DMS79 (cell line): ENCODE measurements at regions not wholly inside any gene's neighbourhood (a gene's known extent, or its start where the extent isn't known, plus 50 kb on each side); places are given as distances from the start of the nearest gene placed in this dataset.

Experiments used
- DNase-seq: peaks from one replicate; lab custom pipeline; 2025; lab: John Stamatoyannopoulos, UW

DNA sequence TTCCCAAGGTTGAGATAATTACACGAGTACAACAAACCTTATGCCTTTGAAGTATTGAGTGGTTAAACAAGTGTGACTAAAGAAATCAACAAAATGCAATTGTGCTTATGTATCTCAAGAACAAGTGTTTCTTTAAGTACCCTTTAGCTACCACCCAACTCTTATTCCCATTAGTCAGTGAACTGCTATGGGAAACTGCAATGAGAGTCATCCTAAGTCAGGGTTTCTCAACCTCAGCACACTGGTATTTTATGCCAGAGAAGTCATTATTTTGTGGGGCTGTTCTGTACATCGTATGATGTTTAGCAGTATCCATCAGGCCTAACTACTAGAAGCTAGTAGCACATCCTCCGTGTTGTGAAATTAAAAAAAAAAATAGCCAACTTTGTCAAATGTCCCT lies 549.1 kb upstream of the BOD1L1 start:
- DNase-seq: no peak

GRCh38 chr4:14177987-14178386 lies 550.5 kb upstream of the BOD1L1 start:
- DNase-seq: no peak

DNA sequence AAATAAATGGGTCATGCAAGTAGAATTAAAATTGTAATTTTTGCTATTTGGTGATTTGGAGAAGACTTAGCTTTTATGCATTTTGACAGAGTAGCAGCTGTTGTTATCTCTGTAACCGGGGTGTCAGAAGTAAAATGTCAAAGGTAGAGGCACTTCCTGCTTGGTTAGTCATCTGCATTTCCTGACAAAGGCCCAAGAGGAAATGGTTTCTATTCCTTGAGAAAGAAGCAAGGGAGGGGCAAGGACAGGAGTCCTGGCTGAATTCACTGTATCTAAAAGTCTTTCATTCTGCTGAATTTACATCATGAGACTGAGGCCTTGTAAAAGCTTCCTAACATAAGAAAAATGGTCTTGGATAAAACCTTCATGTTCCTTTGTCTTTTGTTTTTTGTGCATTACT lies 550.9 kb upstream of the BOD1L1 start:
- DNase-seq: no peak

DNA sequence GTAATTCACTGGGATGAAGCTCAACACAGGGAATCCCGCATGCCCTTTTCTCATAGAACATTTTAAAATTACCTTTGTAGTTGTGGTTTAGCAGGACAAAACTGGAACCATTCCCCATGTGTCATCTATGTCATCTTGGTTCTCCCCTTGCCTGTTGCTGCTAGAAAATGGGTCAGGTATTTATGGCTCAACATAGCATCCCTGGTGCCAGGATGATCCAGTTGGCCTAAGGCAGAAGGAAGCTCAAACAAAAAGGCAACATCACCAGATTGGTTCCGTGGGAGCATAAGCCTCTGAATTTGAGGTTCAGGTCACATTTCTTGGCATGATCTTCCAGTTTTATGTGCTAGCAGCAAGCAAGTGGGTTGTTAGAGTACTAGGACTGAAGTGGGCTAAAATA lies 552.6 kb upstream of the BOD1L1 start:
- no peak for DNase-seq

DNA sequence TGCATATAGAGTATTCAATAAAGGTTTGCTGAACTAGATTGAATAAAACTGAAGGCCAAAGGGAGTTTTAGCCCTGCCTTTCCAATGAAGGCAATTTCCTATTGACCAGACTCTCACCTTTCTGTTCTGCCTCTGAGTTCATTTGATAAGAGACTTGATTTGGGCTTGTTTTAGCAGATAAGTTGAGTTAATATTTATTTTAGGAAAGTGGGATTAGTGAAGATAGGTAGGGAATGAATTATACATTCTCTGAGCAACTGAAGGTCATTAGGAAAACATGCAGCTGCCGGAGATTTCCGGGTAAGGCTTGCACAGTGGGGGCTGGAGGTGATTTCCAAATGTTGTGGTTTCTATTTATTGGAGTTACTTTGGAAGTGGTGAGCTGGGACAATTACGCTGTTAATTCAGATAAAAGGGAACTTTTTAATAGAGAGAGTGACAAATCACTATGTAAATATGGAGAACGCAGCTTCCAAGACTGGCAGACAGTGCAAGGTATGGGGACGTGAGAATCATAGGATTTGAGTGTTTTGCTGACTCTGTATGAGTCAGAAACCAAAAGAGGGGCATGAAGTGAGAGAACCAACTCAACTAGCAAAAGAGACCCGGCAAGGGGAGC lies 553.6 kb upstream of the BOD1L1 start:
- no peak for DNase-seq

- DNase-seq: no peak
These were observed 554.6 kb upstream of the BOD1L1 start for GRCh38 chr4:14182148-14182547.

DNA sequence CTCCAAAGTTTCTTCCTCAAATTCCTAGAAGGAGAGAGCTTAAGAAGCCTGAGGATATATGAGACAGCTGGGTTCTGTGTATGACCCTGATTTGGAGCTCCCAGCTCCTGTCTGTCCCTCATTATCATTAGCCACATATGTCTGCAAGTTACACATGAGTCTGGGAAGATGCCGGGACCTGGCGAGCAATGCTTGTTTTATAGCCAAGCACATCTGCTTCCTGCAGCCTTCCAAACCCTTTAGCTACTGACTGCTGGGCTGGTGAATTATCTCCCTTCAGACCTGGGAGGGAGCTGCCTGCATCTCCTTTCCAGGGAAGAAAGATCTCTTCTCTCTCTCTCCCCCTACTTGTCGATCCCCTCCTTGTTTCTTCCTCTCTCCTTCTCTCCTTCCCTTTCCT lies 556.7 kb upstream of the BOD1L1 start:
- DNase-seq: no peak

- DNase-seq: no peak
These were observed 557.2 kb upstream of the BOD1L1 start for GRCh38 chr4:14184767-14185166.

DNA sequence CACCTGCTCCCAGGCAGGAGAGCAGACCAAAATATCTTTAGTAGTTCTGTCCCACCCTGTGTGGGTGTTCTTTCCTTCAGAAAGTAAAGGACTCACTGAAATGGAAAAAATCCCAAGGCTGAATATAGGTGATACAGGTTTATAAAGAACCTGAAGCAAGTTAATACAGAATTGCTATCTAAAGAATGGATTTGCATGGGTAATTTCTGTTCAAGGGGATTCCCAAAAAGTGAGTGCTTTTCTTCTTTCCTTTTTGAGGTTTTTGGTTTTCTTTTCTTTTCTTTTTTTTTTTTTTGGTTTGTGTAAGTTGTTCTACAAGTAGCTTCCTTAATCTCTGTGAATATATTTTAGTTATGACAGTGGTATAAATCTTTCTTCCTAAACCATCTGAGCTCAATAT lies 560.7 kb upstream of the BOD1L1 start:
- DNase-seq: no peak

- no peak for DNase-seq
These were observed 566.1 kb upstream of the BOD1L1 start for GRCh38 chr4:14193601-14194000.

DNA sequence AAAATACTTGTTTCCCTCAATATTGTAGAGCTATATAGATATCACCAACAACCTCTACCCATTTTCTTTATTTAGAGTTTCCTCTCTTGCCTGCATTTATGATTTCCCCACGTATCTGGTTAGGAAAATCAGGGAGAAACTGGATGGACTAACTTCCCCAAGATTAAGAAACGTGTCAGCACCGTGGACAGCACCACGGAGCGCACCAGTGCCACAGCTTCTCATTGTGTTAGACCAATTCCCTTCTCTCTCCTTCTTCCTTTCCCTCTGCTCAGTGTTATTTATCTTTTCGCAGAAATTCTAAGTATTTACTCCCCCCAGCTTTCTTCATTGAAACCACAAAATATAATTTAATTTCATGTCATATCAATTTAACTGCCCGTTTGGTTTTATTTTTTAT lies 568.6 kb upstream of the BOD1L1 start:
- DNase-seq: no peak

GRCh38 chr4:14215116-14215770 lies 587.7 kb upstream of the BOD1L1 start:
- DNase-seq: no peak

DNA sequence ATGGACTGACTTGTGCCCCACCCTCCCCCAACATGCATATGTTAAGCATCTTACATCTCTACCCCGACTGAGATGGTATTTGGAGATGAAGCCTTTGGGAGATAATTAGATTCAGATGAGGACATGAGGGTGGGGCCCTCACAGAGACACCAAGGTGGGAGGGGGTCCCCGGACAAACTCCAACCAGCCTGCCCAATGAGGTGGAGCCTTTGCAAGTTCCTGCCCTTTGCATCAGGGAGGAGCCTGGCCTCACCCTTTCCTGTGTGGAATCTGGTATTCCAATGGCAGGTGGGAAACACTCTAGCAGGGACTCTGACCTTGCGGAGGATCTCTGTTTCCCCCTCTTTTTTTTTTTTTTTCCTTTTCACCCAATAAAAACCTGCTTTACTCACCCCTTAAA lies 589.9 kb upstream of the BOD1L1 start:
- no peak for DNase-seq

DNA sequence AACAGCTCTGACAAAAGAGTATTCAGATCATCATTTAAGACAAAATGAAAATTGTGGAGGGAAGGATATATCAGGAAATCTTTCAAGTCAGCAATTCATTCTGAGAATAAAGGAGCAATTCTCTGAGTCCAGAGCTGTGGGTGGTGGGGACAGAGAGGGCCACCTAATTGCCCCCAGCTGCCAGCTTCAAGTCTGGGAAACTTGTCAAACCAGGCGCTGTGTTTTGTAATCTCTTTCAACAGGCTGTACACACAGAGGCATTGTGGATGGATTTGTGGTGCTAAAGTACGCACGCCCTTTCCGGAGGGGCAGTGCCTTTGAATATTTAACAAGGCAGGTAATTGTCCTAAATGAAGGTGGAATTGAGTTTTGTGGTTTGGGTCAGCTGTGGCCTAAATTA lies 591.1 kb upstream of the BOD1L1 start:
- no peak for DNase-seq

- no peak for DNase-seq
These were observed 593.7 kb upstream of the BOD1L1 start for GRCh38 chr4:14221176-14221575.

DNA sequence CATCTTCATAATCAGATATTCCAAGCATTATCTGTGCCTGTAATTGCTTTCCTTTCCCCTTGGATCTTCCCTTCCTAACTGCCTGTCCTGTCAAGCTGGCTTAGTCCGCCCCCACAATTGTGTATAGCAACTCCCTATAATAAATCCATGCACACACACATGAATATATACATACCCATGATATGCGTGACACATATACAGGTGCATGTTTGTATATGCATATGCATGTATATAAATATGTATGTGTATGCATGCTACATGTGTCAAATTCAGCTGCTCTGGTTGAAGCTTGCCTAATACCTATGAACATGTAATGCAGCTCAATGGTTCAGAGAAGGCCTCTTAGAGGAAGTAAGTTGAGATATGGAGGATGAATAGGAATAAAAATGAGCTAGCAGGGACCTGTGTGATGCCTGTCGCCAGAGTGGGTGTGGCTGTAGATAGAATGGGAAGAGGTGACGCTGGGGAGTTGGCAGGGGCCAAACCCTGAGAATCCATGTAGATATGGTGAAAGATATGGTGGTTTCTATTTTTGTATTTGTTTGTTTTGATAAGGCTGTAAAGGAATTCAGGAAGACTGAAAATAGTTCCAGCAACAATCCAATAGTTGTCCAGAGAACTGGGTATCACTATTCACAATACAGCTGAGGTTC lies 595.0 kb upstream of the BOD1L1 start:
- DNase-seq: no peak

DNA sequence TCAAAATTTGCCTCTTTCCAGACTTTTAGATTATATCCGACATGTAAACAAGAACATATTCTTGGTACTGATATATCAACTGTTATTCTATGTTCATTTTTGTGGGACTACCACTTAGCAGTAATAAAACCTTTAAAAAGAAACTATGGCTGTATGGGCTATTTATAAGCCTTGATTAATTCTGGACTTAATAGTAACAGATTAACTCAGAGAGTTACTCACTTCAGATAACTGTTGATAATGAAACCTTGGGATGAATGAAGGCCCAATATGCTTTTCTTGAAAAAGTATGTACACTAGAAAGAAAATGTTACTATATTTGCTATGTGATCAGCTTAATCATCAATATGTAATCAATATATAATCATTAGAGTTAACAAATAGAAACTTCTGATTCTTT lies 595.9 kb upstream of the BOD1L1 start:
- DNase-seq: no peak

GRCh38 chr4:14225688-14226207 lies 598.2 kb upstream of the BOD1L1 start:
- peak; percentile 23 for DNase-seq

DNA sequence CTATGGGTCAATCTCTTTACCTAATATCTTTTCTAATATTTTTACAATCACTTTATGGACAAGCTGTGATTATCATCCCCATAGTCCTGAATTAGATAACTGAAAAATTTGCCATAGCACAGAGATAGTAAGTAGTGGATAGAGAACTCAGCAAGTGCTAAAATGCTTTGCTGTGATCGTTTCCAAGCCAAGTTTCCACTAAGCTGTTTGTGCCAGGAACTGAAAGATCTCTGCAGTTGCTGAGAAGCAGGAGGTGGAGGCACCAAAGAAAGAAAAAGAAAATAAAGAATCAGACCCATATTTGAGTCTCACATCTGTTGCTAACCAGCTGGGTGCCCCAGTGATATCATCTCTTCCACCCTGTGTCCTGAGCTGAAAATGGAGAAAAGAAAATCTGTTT lies 605.6 kb upstream of the BOD1L1 start:
- DNase-seq: no peak

DNA sequence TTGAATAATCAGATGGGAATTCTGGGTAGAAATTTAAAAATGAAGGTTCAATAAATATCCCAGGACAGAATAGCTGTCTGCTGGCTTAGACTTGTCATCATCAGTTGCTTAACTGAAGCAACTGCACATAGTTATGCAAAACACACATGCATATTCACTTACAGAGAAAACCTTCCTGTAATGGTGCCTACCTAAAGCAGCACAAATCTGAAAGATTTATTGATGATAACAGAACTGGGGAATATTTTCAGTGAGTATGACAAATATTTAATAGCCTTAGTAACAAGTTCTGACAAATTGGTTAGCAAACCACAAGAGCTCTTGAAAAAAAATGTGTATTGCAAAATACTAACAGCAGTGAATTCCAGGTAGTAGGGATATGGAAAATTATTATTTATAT lies 606.8 kb upstream of the BOD1L1 start:
- DNase-seq: no peak

GRCh38 chr4:14236359-14236758 lies 608.8 kb upstream of the BOD1L1 start:
- DNase-seq: no peak

DNA sequence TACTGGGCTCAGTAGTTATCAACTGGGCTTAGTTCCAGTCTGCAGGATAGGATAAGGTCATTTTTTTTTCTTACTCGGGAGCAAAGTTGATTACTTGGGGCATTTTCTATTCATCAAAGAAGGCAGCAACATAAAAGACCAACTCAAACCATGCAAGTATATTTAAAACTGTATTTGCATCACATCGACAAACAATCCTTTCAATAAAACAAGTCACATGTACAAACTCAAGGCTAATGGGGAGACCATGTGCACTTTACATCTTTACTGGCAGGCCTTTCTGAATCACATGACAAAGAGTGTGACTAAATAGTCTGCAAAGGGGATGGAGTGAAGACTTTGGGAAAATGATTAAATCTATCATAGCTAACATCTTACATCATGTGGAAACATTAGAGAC lies 610.4 kb upstream of the BOD1L1 start:
- no peak for DNase-seq

DNA sequence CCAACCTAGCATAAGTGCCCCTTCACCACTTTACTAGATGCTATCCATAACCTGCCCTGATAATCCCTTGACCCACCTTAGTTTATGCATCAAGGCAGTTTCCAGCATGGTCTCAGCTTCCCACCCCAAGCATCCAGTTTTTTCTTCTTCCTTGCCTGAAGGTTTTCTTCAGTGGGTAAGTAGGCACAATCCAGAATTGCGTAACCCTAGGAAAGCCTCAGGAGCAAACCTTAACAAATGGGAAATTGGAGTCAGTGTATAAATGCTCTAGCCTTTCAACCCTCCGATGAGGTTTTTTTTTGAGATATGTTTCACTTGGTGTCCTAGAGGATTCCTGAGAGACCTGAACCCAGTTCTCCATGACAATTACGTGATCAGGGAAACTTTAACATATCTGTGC lies 614.0 kb upstream of the BOD1L1 start:
- DNase-seq: no peak

- DNase-seq: no peak
These were observed 620.2 kb upstream of the BOD1L1 start for GRCh38 chr4:14247767-14248166.
